K562 (cell line): ENCODE measurements at regions not wholly inside any gene's neighbourhood (a gene's known extent, or its start where the extent isn't known, plus 50 kb on each side); places are given as distances from the start of the nearest gene placed in this dataset.

Source experiments
- ATAC-seq: fragments of 200-7000 bp; cut with Tn5 transposase; 3 replicates; pipeline ENCODE4 v1.9.1; 2020; ENCODE audit warnings: moderate library complexity
- BruUV-seq: library from RNA; stranded (reverse); fragments of 400-500 nt; replicated peaks from 2 replicates; lab custom pipeline; 2021; lab: Mats Ljungman, UMichigan
- CTCF ChIA-PET: fragments of 300-600 bp; formaldehyde crosslinking; extraction: SDS; loops from one replicate; lab custom pipeline; 2021; ENCODE audit warnings: low intra/inter-chr PET ratio; lab: Yijun Ruan, JAX
- POLR2A ChIA-PET: fragments of 300-600, 350-650 bp; sonication (Branson Sonifier 250); formaldehyde crosslinking; extraction: SDS; loops from one replicate; lab custom pipeline; 2021; ENCODE audit warnings: antibody characterized with exemption, inconsistent platforms; lab: Yijun Ruan, JAX
- DNase-seq, 4 experiments: peaks; one replicate each; pipeline versions ENCODE4 v3.0.0 to v3.0.0-alpha.2; 2011 to 2018; ENCODE audit warnings: low spot score in 3 of 4, mixed read lengths in 3 of 4; ENCODE audit errors: extremely low read depth in 1 of 4
- FAIRE-seq: peaks from 2 replicates; lab custom pipeline; 2011; peaks lifted over from hg19 to GRCh38; lab: Jason Lieb, UNC
- H2AFZ ChIP-seq: 2 replicates; pipeline ENCODE4 v1.6.0; 2011; ENCODE audit warnings: low read depth, low read length, control low read depth, inconsistent platforms
- H3K27ac ChIP-seq: fragments of 200-600 bp; 3 replicates; pipeline ENCODE4 v1.8.0; 2011; ENCODE audit warnings: low read depth, mild to moderate bottlenecking, control low read depth, inconsistent platforms, low read length, moderate library complexity, mixed read lengths; ENCODE audit errors: extremely low read depth
- H3K27me3 ChIP-seq, 2 experiments: fragments of 300-600 bp in 1 of 2; 2 replicates in 1 of 2; 3 replicates in 1 of 2; pipeline versions ENCODE4 v1.6.0 to v1.8.0; 2011; ENCODE audit warnings: inconsistent platforms in 2 of 2, low read length in 2 of 2, mild to moderate bottlenecking in 1 of 2, mixed read lengths in 1 of 2, moderate library complexity in 1 of 2; ENCODE audit not compliant: control insufficient read depth in 2 of 2, insufficient read depth in 2 of 2
- H3K36me3 ChIP-seq: fragments of 300-600 bp; 3 replicates; pipeline ENCODE4 v1.8.0; 2011; ENCODE audit warnings: mild to moderate bottlenecking, low read length, inconsistent platforms; ENCODE audit not compliant: control insufficient read depth, insufficient read depth
- H3K4me1 ChIP-seq, 2 experiments: fragments of 200-600 bp in 1 of 2; replicated peaks in 1 of 2; 2 replicates in 1 of 2; 3 replicates in 1 of 2; pipeline versions ENCODE4 v1.5.1 to v1.8.0; 2011; ENCODE audit warnings: inconsistent platforms in 2 of 2, low read length in 2 of 2, mild to moderate bottlenecking in 1 of 2, mixed read lengths in 1 of 2, moderate library complexity in 1 of 2; ENCODE audit not compliant: control insufficient read depth in 2 of 2, insufficient read depth in 2 of 2
- H3K4me2 ChIP-seq: 2 replicates; pipeline ENCODE4 v1.6.1; 2011; ENCODE audit warnings: low read length, control low read depth, inconsistent platforms, mixed read lengths; ENCODE audit not compliant: insufficient read depth
- H3K4me3 ChIP-seq: fragments of 200-600 bp; sonication (generic), shearing (Covaris generic); 2 replicates; pipeline ENCODE4 v1.5.1; 2016; ENCODE audit warnings: control low read depth, inconsistent platforms
- H3K79me2 ChIP-seq: fragments of 200-600 bp; 3 replicates; pipeline ENCODE4 v1.8.0; 2011; ENCODE audit warnings: low read length, inconsistent platforms; ENCODE audit not compliant: control insufficient read depth, insufficient read depth
- H3K9ac ChIP-seq, 2 experiments: 2 replicates each; pipeline versions ENCODE4 v1.6.0 to v1.6.1; 2011; ENCODE audit warnings: low read depth in 2 of 2, low read length in 2 of 2, control low read depth in 1 of 2, inconsistent platforms in 1 of 2, mild to moderate bottlenecking in 1 of 2, mixed read lengths in 1 of 2; ENCODE audit not compliant: insufficient read depth in 1 of 2
- H3K9me1 ChIP-seq: one replicate; pipeline ENCODE4 v1.6.0; 2011; ENCODE audit warnings: inconsistent platforms, mild to moderate bottlenecking, low read length, moderate library complexity; ENCODE audit not compliant: control insufficient read depth, insufficient read depth
- H3K9me3 ChIP-seq: replicated peaks from 2 replicates; pipeline ENCODE4 v1.5.1; 2011; ENCODE audit warnings: low read depth, low read length, inconsistent platforms; ENCODE audit not compliant: control insufficient read depth, insufficient read depth
- H4K20me1 ChIP-seq: replicated peaks from 2 replicates; pipeline ENCODE4 v1.6.1; 2011; ENCODE audit warnings: low read length, inconsistent platforms, mixed read lengths; ENCODE audit not compliant: control insufficient read depth, insufficient read depth
- GABPB2 ChIP-seq: fragments of 250-450 bp; sonication (Bioruptor Pico); conservative IDR thresholded peaks from 2 replicates; pipeline ENCODE4 v1.5.1; 2021; ENCODE audit warnings: mild to moderate bottlenecking
- MXI1 ChIP-seq: IDR thresholded peaks from 2 replicates; pipeline ENCODE4 v1.6.1; 2011; ENCODE audit warnings: low read depth, mild to moderate bottlenecking, improper control_type of control experiment, low read length
- NFXL1 ChIP-seq: fragments of 450-650 bp; formaldehyde crosslinking; IDR thresholded peaks from 2 replicates; pipeline ENCODE4 v1.4.0; 2021; ENCODE audit warnings: mild to moderate bottlenecking
- NUFIP1 ChIP-seq: fragments of 450-650 bp; IDR thresholded peaks from 2 replicates; pipeline ENCODE4 v1.6.1; 2018; ENCODE audit not compliant: partially characterized antibody
- SP2 ChIP-seq: IDR thresholded peaks from 2 replicates; pipeline ENCODE4 v1.6.1; 2011; ENCODE audit warnings: mild to moderate bottlenecking, low read depth, low read length, moderate library complexity; ENCODE audit not compliant: poor library complexity, severe bottlenecking; ENCODE audit errors: extremely low read depth
- TOE1 ChIP-seq, 2 experiments: fragments of 450-650 bp in 1 of 2; sonication (generic) in 1 of 2; formaldehyde crosslinking in 1 of 2; IDR thresholded peaks; 2 replicates each; pipeline versions ENCODE4 v1.7.1 to v1.8.0; 2016 to 2022; ENCODE audit warnings: borderline replicate concordance in 2 of 2, mild to moderate bottlenecking in 2 of 2, antibody characterized with exemption in 1 of 2, inconsistent platforms in 1 of 2, low read depth in 1 of 2, missing genetic modification reagents in 1 of 2, moderate library complexity in 1 of 2
- ZNF146 ChIP-seq: IDR thresholded peaks from one replicate; pipeline ENCODE4 v1.6.1; 2018; ENCODE audit warnings: missing compliant biosample characterization; ENCODE audit not compliant: unreplicated experiment
- WGBS: fragments of 100-300 bp; shearing (Covaris generic); methylation state at CpG from one replicate; pipeline ENCODE4 v1.1.6; 2016; ENCODE audit warnings: low coverage, mixed read lengths; ENCODE audit not compliant: insufficient coverage; ENCODE audit errors: missing lambda C conversion rate; 5-methylcytosine and 5-hydroxymethylcytosine counted together
- in situ Hi-C: fragments of 300-500 bp; cut with MboI; formaldehyde crosslinking; loops from 4 replicates; pipeline ENCODE4 v1.15.0; 2018; ENCODE audit warnings: inconsistent platforms, mixed read lengths
- intact Hi-C: fragments of 100-400 bp; cut with micrococcal nuclease; formaldehyde crosslinking; loops from 2 replicates; pipeline ENCODE4 v1.14.2; 2022
- TF ChIP-seq, protein P1 (sequence below): fragments of 250-450 bp; sonication (Bioruptor Pico); IDR thresholded peaks from 2 replicates; pipeline ENCODE4 v1.4.0; 2020

DNA sequence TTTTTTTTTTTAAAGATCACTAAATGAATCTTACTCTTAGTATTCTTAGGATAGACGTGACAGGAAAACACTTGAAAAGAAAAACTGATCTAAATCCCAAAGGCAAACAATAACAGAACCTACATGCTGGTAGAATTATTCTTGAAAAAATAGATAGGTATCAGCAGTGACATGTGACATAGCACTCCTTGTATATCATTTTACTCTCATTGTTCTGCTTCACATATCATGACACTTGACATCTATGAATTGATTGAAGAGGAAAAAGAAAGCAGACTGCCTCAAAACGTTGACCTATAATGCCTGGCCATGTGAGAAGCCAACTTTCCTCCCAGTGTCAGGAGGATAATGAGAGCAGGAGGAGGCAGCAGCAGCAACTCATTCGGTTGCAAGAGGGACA lies 555.2 kb downstream of the GABRG1 start:
- Histone ChIP-seq H3K4me1 (no peaks in the 10 kb centered on the region), H3K9ac (no peak overlapping the region), H3K79me2 (no peaks in the 10 kb centered on the region), H3K4me3 (no peak overlapping the region), H3K36me3 (no peaks in the 10 kb centered on the region), H3K27ac (no peak overlapping the region), H3K27me3 (no peaks in the 10 kb centered on the region), H3K9me3 (no peaks in the 10 kb centered on the region), H3K9me1 (no peaks in the 10 kb centered on the region), H4K20me1 (no peaks in the 10 kb centered on the region), H2AFZ (no peak overlapping the region), H3K4me2 (no peak overlapping the region)
- in situ Hi-C loops: no loop called here
- no peak for FAIRE-seq
- DNase-seq: no peak
- intact Hi-C loops: no loop called here
- TF ChIP-seq SP2 (no peak), ZNF146 (no peak), NUFIP1 (no peak), GABPB2 (no peak), TOE1 (IDR thresholded peaks at IDR 0.05; ENCODE audit: borderline replicate concordance) (no peak), TOE1 (CRISPR knock-in tag; IDR thresholded peaks at IDR 0.05; ENCODE audit: borderline replicate concordance, low read depth) (no peak), NFXL1 (CRISPR knock-in tag) (no peak), MXI1 (no peak)
- TF ChIP-seq, protein P1, sequence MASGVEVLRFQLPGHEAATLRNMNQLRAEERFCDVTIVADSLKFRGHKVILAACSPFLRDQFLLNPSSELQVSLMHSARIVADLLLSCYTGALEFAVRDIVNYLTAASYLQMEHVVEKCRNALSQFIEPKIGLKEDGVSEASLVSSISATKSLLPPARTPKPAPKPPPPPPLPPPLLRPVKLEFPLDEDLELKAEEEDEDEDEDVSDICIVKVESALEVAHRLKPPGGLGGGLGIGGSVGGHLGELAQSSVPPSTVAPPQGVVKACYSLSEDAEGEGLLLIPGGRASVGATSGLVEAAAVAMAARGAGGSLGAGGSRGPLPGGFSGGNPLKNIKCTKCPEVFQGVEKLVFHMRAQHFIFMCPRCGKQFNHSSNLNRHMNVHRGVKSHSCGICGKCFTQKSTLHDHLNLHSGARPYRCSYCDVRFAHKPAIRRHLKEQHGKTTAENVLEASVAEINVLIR (CRISPR knock-in tag): no peak
- no TSS peak for BruUV-seq
- CTCF ChIA-PET: no interaction called here
- ATAC-seq: no peak
- WGBS: 2% methylated on average over 3 of the region's 3 CpGs
- POLR2A ChIA-PET: no interaction called here
